Activated gamma-delta T cell treated with Interleukin-2 at 50 U/mL for 16 hours (primary cell): ENCODE measurements at regions not wholly inside any gene's neighbourhood (a gene's known extent, or its start where the extent isn't known, plus 50 kb on each side); places are given as distances from the start of the nearest gene placed in this dataset.

Experiments used
- DNase-seq: peaks from one replicate; pipeline ENCODE4 v3.0.0-alpha.2; 2020

- no peak for DNase-seq
Observed at GRCh38 chr13:76500894-76501293, 385.3 kb downstream of the KCTD12 start.

DNA sequence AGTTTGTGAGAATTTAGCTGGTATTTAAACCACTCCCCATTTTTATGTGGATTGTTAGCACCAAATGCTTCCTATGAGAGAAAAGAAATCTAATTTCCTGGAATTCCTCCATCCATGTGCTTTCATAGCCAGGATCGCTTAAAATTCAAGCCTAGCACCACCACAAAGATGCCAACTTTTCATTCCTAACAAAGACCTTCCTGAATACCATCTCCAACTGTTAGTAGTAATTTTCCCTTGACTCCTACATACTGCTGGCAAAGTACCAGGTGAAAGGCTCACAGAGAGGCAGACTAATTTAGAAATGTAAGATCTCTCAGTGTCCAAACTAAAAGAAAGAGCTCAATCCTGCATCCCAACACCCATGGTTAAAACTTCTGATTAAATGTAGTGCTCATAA, 386.3 kb downstream of the KCTD12 start:
- no peak for DNase-seq

DNA sequence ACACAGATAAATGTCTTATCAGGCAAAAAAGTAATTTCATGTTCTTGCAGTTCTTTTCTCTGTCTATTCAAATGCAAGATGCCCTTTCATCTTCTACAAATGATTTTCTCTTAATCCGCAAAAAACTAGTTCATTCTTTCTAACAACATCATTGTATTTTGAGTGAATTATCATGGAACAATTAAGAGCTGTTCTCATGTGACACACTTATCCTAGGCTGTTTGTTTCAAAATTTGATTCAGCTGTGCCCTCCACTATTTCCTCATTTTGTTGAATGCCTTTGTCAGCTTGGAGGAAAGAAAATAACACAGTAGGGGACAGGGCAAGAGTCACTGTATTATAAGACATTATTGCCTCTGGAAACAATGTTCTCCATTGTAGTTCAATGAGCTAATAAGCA, 396.9 kb downstream of the KCTD12 start:
- no peak for DNase-seq

- no peak for DNase-seq
Observed at GRCh38 chr13:76481738-76482137, 404.5 kb downstream of the KCTD12 start.

DNA sequence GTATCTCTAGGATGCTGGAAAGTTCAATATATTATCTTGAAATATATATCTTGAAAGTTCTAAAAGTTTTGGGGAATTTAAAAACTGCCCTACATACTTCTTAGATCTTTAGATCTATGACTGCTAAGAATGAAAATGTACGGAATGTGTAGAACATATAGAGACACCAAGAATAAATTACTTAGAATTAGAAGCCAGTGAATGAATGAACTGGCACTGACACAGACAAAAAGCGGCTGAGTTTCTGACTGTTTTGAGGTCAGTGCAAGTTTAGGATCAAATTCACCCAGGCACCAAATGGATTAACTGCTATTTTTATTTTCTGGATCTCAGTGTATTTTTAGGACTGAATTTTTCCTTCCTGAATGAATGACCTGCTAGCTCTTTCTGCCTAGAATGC, 411.2 kb downstream of the KCTD12 start:
- DNase-seq, result no peak

DNA sequence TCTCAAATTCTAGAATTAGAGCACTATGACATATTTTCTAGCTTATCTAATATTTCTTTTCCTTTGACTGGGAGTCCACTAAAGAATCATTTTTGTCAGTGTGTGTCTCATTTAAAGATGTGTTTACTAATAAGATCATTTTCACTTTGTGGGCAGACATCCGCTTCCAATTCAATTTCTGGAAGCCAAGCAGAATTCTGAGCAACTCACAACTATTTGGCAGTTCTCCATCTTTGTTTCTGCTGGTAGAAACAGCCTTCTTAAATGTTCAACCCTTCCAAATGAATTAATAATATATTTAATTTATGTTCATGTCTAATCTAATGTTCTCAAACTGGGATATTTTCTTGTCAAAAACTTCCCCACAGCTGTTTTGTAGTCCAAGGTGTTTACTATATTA, 411.8 kb downstream of the KCTD12 start:
- no peak for DNase-seq

DNA sequence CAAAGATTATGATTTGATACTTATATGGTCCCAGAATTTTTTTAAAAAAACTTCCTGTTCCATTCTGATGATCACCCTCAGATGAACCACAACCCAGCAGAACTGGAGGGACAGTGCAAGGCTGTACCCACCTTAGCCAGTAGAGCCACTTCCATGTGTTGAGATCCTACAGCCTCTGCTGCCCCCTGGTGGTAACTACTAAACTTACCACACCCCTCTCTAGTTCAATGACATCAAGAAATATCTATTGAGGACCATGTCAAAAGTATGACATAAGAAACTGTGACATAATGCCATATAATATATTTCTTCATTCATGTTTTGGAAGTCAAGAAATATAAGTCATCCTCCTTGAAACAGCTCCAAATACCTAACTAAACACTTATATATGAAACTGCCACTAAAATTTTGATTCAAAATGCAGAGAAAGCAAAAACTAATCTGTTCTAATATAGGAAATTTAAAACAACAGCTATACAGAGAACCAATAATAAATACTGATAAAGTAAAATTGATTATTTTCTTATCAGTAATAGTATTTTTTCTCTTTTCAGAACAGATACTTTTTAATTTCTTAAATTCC, 412.6 kb downstream of the KCTD12 start:
- DNase-seq, result peak; percentile 59

GRCh38 chr13:76472916-76473315, 413.3 kb downstream of the KCTD12 start:
- DNase-seq, result no peak

GRCh38 chr13:76471486-76471885, 414.7 kb downstream of the KCTD12 start:
- DNase-seq, result no peak

DNA sequence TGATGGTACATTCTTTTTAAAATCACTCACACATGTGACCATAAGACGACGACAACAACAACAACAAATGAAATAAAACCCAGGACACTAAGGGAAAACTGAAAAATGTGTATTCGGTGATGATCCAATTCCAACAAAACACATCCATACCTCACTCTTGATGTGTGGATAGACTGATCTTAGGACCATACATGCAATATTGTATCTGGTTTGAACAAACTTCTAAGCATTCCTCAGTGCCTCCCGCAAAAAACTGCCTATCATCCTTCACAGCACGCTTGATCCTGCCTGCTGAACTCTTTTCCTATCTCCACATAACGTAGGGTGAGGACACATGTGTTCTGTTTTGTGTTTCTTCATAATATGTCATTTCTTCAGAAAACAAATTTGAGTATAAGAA, 415.2 kb downstream of the KCTD12 start:
- DNase-seq, result no peak

DNA sequence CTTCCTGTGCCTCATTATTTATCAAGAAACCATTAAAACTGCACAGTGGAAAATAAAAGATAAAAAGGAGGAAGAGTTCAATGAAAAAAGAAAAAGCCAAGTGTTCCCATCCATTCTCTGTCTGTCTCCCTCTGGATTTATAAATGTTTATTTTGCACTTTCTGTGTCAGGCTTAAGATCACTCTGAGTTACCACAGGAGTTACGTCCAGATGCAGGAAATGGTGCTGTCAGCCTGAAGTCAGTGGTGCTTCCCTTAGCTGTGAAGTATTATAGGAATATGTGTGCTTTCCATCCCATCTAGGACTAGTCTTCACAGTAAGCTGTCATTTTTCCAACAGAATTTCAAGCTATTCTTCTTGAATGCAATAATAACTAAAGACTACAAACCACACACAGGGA, 420.2 kb downstream of the KCTD12 start:
- no peak for DNase-seq

DNA sequence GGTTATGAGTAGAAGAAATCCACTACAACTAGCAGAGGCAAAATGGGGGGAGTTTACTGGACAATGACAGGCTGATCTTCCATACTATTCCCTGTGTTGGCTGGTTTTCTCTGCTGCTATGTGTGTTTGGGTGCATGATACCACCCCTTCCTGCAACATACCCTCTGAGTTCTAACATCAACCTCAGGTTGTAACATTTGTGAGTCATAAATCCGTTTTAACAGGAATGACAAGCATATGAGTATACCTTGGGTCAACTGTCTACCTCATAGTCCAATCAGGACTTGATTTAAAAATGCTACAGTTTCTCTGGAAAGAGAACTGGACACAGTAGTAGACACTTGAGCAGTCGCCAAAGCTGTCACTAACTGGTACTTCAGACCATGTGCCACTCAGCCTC, 422.9 kb downstream of the KCTD12 start:
- DNase-seq, result no peak

GRCh38 chr13:76461999-76462398, 424.2 kb downstream of the KCTD12 start:
- no peak for DNase-seq

DNA sequence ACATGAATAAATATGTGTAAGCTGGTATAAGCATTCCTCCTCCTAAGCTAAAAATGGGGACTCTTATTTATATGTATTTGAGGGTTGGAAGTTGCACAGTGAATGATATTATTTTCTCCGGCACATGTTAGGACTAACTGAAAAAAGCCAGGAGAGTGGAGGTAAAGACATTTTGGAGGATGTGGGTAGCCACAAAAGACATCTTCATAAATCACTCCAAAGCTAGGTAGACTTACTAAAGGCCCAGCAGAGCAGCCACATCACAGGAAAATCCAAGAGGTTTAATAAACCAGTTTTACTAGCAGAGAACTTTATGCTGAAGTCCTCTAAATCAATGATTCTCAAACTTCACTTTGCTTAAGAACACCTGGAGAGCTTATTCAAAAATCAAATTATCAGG, 424.7 kb downstream of the KCTD12 start:
- no peak for DNase-seq

DNA sequence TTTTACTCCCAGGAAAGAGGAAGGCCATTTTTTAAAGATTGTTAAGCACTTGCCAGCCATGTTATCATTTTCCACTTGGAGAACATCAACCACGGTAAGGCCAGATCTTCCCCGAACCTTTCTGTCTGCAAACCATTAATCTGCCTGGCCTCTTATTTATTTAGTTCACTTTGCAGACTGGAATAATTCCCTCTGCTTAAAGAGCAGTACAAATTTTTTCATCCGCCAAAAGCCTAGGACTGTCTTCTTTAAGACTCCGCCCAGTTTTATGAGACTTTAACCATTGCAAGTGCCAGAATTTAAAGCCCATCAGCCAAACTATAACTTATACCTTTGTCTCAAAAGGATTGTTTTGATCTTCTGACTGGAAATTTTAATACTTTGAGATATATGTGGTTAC, 426.3 kb downstream of the KCTD12 start:
- DNase-seq, result no peak

DNA sequence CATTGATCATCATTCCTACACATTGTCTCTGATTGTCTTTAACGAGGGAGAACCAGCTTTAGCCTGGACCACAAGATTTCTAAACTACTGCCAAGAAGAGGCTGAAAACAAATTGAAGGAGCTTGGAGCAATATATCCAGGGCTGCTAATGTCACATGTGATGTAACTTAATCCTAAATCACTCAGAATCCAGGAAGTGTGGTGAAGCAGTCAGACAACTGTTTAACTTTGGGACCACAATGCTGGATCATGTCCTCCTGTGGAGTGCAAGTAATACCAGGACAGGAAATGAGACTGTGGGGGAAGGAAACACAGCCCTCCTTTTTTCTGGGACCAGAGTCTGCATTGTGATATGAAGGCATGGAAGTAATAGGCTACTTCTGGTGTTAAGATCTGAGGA, 430.2 kb downstream of the KCTD12 start:
- DNase-seq, result no peak

- no peak for DNase-seq
Observed at GRCh38 chr13:76454991-76455390, 431.2 kb downstream of the KCTD12 start.

- DNase-seq, result no peak
Observed at GRCh38 chr13:76449716-76450115, 436.5 kb downstream of the KCTD12 start.

- no peak for DNase-seq
Observed at GRCh38 chr13:76446191-76446590, 440.0 kb downstream of the KCTD12 start.

- DNase-seq, result no peak
Observed at GRCh38 chr13:76440568-76440967, 445.6 kb downstream of the KCTD12 start.

DNA sequence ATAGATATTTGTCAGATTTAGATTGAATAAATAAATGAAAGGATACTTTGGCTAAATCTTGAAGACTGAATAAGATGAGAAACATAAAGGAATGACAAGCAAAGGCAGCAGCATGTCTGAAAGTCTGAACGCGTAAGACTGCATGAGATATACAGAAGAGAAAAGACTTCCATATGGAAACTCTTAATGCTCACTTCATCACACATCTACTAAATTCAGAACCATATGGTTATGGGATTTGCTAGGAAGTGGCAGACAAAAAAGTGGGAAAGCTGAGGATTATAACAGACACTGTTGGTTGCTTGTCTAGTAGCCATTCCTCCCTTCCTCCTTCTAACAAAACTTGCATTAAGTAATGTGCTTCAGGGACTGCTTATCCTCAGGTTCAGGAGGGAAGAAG, 446.7 kb downstream of the KCTD12 start:
- no peak for DNase-seq

- DNase-seq, result no peak
Observed at GRCh38 chr13:76438050-76438449, 448.2 kb downstream of the KCTD12 start.

GRCh38 chr13:76425935-76426334, 460.3 kb downstream of the KCTD12 start:
- no peak for DNase-seq

- no peak for DNase-seq
Observed at GRCh38 chr13:76421011-76421410, 465.2 kb downstream of the KCTD12 start.

GRCh38 chr13:76418404-76418803, 467.8 kb downstream of the KCTD12 start:
- no peak for DNase-seq

GRCh38 chr13:76414320-76414719, 471.9 kb downstream of the KCTD12 start:
- no peak for DNase-seq
